GM23248 (cell line): ENCODE measurements at regions not wholly inside any gene's neighbourhood (a gene's known extent, or its start where the extent isn't known, plus 50 kb on each side); places are given as distances from the start of the nearest gene placed in this dataset.
"Not testable (repeated sequence)": the region's sequence is repeated elsewhere in the genome, so short reads cannot be mapped to it uniquely, and the experiment has no call there.

ENCODE experiments used
- DNase-seq: peaks from one replicate; pipeline ENCODE4 v3.0.0-alpha.2; 2015
- H2AFZ ChIP-seq: fragments of 200-600 bp; sonication (generic); 2 replicates; pipeline ENCODE4 v1.6.1; 2016; ENCODE audit warnings: antibody characterized with exemption
- H3F3A ChIP-seq: fragments of 200-600 bp; sonication (generic); 2 replicates; pipeline ENCODE4 v1.6.1; 2016; ENCODE audit warnings: mild to moderate bottlenecking, antibody characterized with exemption, mixed run types; ENCODE audit not compliant: insufficient read depth
- H3K27ac ChIP-seq: fragments of 200-600 bp; sonication (generic); 2 replicates; pipeline ENCODE4 v1.5.1; 2016; ENCODE audit warnings: mild to moderate bottlenecking
- H3K27me3 ChIP-seq: fragments of 200-600 bp; sonication (generic); replicated peaks from 2 replicates; pipeline ENCODE4 v1.6.1; 2016; ENCODE audit warnings: mild to moderate bottlenecking; ENCODE audit not compliant: insufficient read depth
- H3K36me3 ChIP-seq: fragments of 200-600 bp; sonication (generic); 2 replicates; pipeline ENCODE4 v1.6.1; 2016; ENCODE audit warnings: low read depth, mild to moderate bottlenecking
- H3K4me1 ChIP-seq: fragments of 200-600 bp; sonication (generic); 2 replicates; pipeline ENCODE4 v1.6.1; 2016; ENCODE audit warnings: mild to moderate bottlenecking; ENCODE audit not compliant: insufficient read depth
- H3K4me2 ChIP-seq: fragments of 200-600 bp; sonication (generic); one replicate; pipeline ENCODE4 v1.6.1; 2016; ENCODE audit warnings: mild to moderate bottlenecking; ENCODE audit not compliant: unreplicated experiment
- H3K4me3 ChIP-seq: fragments of 200-600 bp; sonication (generic); 2 replicates; pipeline ENCODE4 v1.5.1; 2016; ENCODE audit warnings: mild to moderate bottlenecking
- H3K79me2 ChIP-seq: fragments of 200-600 bp; sonication (generic); 2 replicates; pipeline ENCODE4 v1.6.1; 2016; ENCODE audit warnings: mild to moderate bottlenecking; ENCODE audit not compliant: insufficient read depth
- H3K9ac ChIP-seq: fragments of 200-600 bp; sonication (generic); 2 replicates; pipeline ENCODE4 v1.6.1; 2016; ENCODE audit warnings: mild to moderate bottlenecking
- H3K9me2 ChIP-seq: fragments of 200-600 bp; sonication (generic); 2 replicates; pipeline ENCODE4 v1.6.1; 2016; ENCODE audit warnings: mixed run types, mild to moderate bottlenecking, moderate library complexity; ENCODE audit not compliant: insufficient read depth
- H3K9me3 ChIP-seq: fragments of 200-600 bp; sonication (generic); one replicate; pipeline ENCODE4 v1.6.1; 2017; ENCODE audit warnings: low read depth
- H4K20me1 ChIP-seq: fragments of 200-600 bp; sonication (generic); 2 replicates; pipeline ENCODE4 v1.6.0; 2016; ENCODE audit not compliant: insufficient read depth
- EZH2 ChIP-seq: fragments of 200-600 bp; sonication (generic); IDR thresholded peaks from 2 replicates; pipeline ENCODE4 v1.6.1; 2018; ENCODE audit warnings: antibody characterized with exemption, mild to moderate bottlenecking; ENCODE audit not compliant: insufficient read depth, poor library complexity, severe bottlenecking
- EZH2phosphoT487 ChIP-seq: fragments of 200-600 bp; sonication (generic); IDR thresholded peaks from 2 replicates; pipeline ENCODE4 v1.6.1; 2018; ENCODE audit warnings: antibody characterized with exemption, moderate library complexity, mild to moderate bottlenecking, low read depth; ENCODE audit not compliant: insufficient read depth
- WGBS, 2 experiments: methylation state at CpG; one replicate each; pipeline ENCODE4 v1.1.6; 2015 to 2017; ENCODE audit warnings: low lambda C conversion rate in 2 of 2, low coverage in 1 of 2; ENCODE audit errors: missing lambda C conversion rate in 2 of 2; 5-methylcytosine and 5-hydroxymethylcytosine counted together
- in situ Hi-C: fragments of 300-500 bp; cut with MboI; formaldehyde crosslinking; loops from 2 replicates; pipeline ENCODE4 v1.15.0; 2020

- Histone ChIP-seq H3K79me2 (no peaks in the 10 kb centered on the region), H3K9ac (no peak overlapping the region), H3K9me2 (no peaks in the 10 kb centered on the region), H3F3A (no peaks in the 10 kb centered on the region), H4K20me1 (no peaks in the 10 kb centered on the region), H3K4me2 (no peak overlapping the region), H3K36me3 (no peaks in the 10 kb centered on the region), H3K9me3 (peaks cover 2% of the 10 kb centered on the region), H3K27ac (no peak overlapping the region), H3K4me1 (no peaks in the 10 kb centered on the region), H3K27me3 (no peaks in the 10 kb centered on the region), H2AFZ (no peak overlapping the region), H3K4me3 (no peak overlapping the region)
- 0 to 3% methylated on average over 1 of the region's 1 CpG for WGBS, 2 experiments
- peak; percentile 36 for DNase-seq
- TF ChIP-seq EZH2: no peak
- in situ Hi-C loops: no loop called here
These were observed 240.2 kb upstream of the LYPLAL1 start for GRCh38 chr1:218933513-218933912.

DNA sequence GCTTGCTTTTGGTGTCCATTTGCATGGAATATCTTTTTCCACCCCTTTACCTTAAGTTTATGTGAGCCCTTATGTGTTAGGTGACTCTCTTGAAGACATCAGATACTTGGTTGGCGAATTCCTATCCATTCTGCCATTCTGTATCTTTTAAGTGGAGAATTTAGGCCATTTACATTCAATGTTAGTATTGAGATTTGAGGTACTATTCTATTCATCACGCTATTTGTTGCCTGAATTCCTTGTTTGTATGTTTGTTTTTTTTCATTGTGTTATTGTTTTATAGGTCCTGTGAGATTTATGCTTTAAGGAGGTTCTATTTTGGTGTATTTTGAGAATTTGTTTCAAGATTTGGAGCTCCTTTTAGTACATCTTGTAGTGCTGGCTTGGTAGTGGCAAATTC is 238.3 kb upstream of the LYPLAL1 start:
- WGBS, 2 experiments: 44 to 55% methylated on average over 2 of the region's 2 CpGs
- H3K79me2 ChIP-seq, H3K9me3 ChIP-seq, H3K4me2 ChIP-seq, H3K27me3 ChIP-seq, H4K20me1 ChIP-seq, H3K4me3 ChIP-seq, in situ Hi-C loops, DNase-seq, H3F3A ChIP-seq, H3K9ac ChIP-seq, H3K9me2 ChIP-seq, H3K27ac ChIP-seq, H2AFZ ChIP-seq, H3K36me3 ChIP-seq, H3K4me1 ChIP-seq: not testable (repeated sequence)

GRCh38 chr1:218938259-218938658 is 235.4 kb upstream of the LYPLAL1 start:
- TF ChIP-seq EZH2phosphoT487 (no peak), EZH2 (no peak)
- DNase-seq: peak; percentile 8

GRCh38 chr1:218939095-218939494 is 234.6 kb upstream of the LYPLAL1 start:
- peaks cover 14% of the 10 kb centered on the region for H3F3A ChIP-seq
- no peaks in the 10 kb centered on the region for H3K9me2 ChIP-seq
- no peak overlapping the region for H3K9ac ChIP-seq
- WGBS, 2 experiments: 48 to 51% methylated on average over 3 of the region's 3 CpGs
- no peaks in the 10 kb centered on the region for H3K79me2 ChIP-seq
- H3K4me3 ChIP-seq: no peak overlapping the region
- no peaks in the 10 kb centered on the region for H3K27me3 ChIP-seq
- in situ Hi-C loops: no loop called here
- H3K4me1 ChIP-seq: peaks cover 14% of the 10 kb centered on the region
- no peak overlapping the region for H3K27ac ChIP-seq
- TF ChIP-seq EZH2 (no peak), EZH2phosphoT487 (no peak)
- H3K4me2 ChIP-seq: no peak overlapping the region
- H3K36me3 ChIP-seq: no peaks in the 10 kb centered on the region
- H3K9me3 ChIP-seq: peaks cover 2% of the 10 kb centered on the region
- no peak overlapping the region for H2AFZ ChIP-seq
- no peaks in the 10 kb centered on the region for H4K20me1 ChIP-seq
- no peak for DNase-seq

More at GRCh38 chr1:218938259-218938658, 235.4 kb upstream of the LYPLAL1 start:
- no peaks in the 10 kb centered on the region for H4K20me1 ChIP-seq
- peaks cover 2% of the 10 kb centered on the region for H3K9me3 ChIP-seq
- peaks cover 14% of the 10 kb centered on the region for H3F3A ChIP-seq
- H3K79me2 ChIP-seq: no peaks in the 10 kb centered on the region
- in situ Hi-C loops: no loop called here
- no peak overlapping the region for H2AFZ ChIP-seq
- no peak overlapping the region for H3K9ac ChIP-seq
- no peak overlapping the region for H3K27ac ChIP-seq
- 0 to 3% methylated on average over 1 of the region's 1 CpG for WGBS, 2 experiments
- H3K9me2 ChIP-seq: no peaks in the 10 kb centered on the region
- H3K4me1 ChIP-seq: peaks cover 14% of the 10 kb centered on the region
- no peaks in the 10 kb centered on the region for H3K27me3 ChIP-seq
- no peak overlapping the region for H3K4me2 ChIP-seq
- no peaks in the 10 kb centered on the region for H3K36me3 ChIP-seq
- H3K4me3 ChIP-seq: no peak overlapping the region

DNA sequence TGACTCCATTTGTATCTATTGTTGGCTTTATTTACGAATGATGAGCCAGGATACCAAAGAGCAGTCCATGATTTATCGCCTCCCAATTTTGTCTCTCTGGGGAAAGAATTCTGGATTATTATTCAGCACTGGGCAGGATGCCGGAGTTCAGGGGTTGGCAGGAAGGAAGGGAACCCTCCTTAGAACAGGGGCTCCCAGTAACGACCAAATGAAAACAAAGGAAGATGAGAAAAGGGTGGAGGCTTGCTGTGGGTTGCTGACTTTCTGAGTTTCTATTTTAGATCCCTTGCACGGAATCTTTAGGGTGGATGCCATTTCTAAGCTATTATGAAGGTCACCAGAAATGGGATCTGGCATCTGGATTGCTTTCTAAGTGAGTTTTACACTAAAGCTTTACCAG is 231.2 kb upstream of the LYPLAL1 start:
- Histone ChIP-seq H3K27ac (peak overlapping the region; percentile 37), H3K4me3 (peak overlapping the region; percentile 50), H4K20me1 (no peaks in the 10 kb centered on the region), H3K9ac (no peak overlapping the region), H3K4me1 (peaks cover 14% of the 10 kb centered on the region), H3F3A (peaks cover 14% of the 10 kb centered on the region), H2AFZ (peak overlapping the region; percentile 57), H3K79me2 (no peaks in the 10 kb centered on the region), H3K4me2 (peak overlapping the region; percentile 56), H3K9me3 (no peaks in the 10 kb centered on the region), H3K9me2 (0 out of 2 replicates have a peak, but pooled peaks cover 4% of the 10 kb centered on the region), H3K27me3 (no peaks in the 10 kb centered on the region), H3K36me3 (no peaks in the 10 kb centered on the region)
- peak; percentile 53 for DNase-seq
- in situ Hi-C loops: no loop called here
- TF ChIP-seq EZH2: no peak
- no peak for TF ChIP-seq EZH2phosphoT487
- WGBS, 2 experiments: 2 to 5% methylated on average over 5 of the region's 5 CpGs
